Type B pancreatic cell (in vitro differentiated cells): ENCODE measurements at regions not wholly inside any gene's neighbourhood (a gene's known extent, or its start where the extent isn't known, plus 50 kb on each side); places are given as distances from the start of the nearest gene placed in this dataset.
"Not testable (repeated sequence)": the region's sequence is repeated elsewhere in the genome, so short reads cannot be mapped to it uniquely, and the experiment has no call there.

ENCODE experiments used
- DNase-seq: peaks from one replicate; pipeline ENCODE4 v3.0.0; 2021; ENCODE audit warnings: mixed read lengths; ENCODE audit not compliant: unreplicated experiment; ENCODE audit errors: extremely low spot score
- H3K27ac Mint-ChIP-seq: 2 replicates; pipeline ENCODE4 v1.8.0; 2021; ENCODE audit warnings: mild to moderate bottlenecking, mixed read lengths
- H3K27me3 Mint-ChIP-seq: 2 replicates; pipeline ENCODE4 v1.8.0; 2021; ENCODE audit warnings: mixed read lengths
- H3K36me3 Mint-ChIP-seq: 2 replicates; pipeline ENCODE4 v1.8.0; 2021; ENCODE audit warnings: mixed read lengths
- H3K4me1 Mint-ChIP-seq: one replicate; pipeline ENCODE4 v1.8.0; 2021; ENCODE audit warnings: mixed read lengths; ENCODE audit not compliant: unreplicated experiment
- H3K4me3 Mint-ChIP-seq: 2 replicates; pipeline ENCODE4 v1.8.0; 2021; ENCODE audit warnings: mild to moderate bottlenecking, mixed read lengths
- H3K9me3 Mint-ChIP-seq: 2 replicates; pipeline ENCODE4 v1.8.0; 2021; ENCODE audit warnings: mixed read lengths
- TF ChIP-seq, protein P1 (sequence below): fragments of 200-600 bp; sonication (generic); conservative IDR thresholded peaks from 2 replicates; pipeline ENCODE4 v1.5.0; 2021; ENCODE audit warnings: antibody characterized with exemption, mild to moderate bottlenecking

DNA sequence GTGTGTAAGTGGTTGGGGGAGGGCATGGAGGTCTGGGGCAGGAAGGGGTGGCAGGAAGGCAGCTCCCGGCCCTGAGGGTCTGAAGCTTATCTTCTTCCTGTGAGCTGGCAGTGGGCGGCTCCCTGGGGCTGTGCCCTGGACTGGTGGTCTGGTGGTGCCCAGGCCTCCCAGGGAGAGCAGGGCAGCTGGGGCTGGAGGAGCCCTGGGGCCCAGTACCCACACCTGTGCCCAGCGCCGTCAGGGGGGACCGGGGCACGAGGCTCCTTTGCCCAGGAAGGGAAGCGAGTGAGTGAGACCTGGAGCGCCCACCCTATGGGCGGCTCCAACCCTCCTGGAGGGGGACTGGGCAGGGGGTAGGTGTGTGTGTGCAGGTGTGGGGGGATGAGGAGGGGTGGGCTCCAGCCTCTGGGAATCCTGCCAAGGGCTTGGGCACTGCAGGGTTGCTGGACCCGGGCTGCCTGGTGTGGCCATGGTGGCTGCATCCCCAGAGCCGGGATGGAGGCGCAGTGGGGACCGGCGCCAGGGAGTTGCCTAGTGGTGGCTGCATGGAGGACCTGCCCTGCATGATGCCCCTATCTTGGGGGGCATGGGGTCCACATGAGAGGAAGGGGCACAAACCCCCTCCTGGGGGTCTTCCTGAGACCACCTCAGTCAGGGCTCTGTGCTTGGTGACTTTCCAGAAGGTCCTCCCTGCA, 353.6 kb downstream of the TMEM121 start:
- H3K27ac Mint-ChIP-seq: no peak overlapping the region
- H3K4me1 Mint-ChIP-seq: no peaks in the 10 kb centered on the region
- no peaks in the 10 kb centered on the region for H3K36me3 Mint-ChIP-seq
- TF ChIP-seq, protein P1, sequence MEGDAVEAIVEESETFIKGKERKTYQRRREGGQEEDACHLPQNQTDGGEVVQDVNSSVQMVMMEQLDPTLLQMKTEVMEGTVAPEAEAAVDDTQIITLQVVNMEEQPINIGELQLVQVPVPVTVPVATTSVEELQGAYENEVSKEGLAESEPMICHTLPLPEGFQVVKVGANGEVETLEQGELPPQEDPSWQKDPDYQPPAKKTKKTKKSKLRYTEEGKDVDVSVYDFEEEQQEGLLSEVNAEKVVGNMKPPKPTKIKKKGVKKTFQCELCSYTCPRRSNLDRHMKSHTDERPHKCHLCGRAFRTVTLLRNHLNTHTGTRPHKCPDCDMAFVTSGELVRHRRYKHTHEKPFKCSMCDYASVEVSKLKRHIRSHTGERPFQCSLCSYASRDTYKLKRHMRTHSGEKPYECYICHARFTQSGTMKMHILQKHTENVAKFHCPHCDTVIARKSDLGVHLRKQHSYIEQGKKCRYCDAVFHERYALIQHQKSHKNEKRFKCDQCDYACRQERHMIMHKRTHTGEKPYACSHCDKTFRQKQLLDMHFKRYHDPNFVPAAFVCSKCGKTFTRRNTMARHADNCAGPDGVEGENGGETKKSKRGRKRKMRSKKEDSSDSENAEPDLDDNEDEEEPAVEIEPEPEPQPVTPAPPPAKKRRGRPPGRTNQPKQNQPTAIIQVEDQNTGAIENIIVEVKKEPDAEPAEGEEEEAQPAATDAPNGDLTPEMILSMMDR: no peak
- H3K27me3 Mint-ChIP-seq: no peaks in the 10 kb centered on the region
- DNase-seq: peak; percentile 61
- H3K4me3 Mint-ChIP-seq: no peak overlapping the region
- H3K9me3 Mint-ChIP-seq: no peaks in the 10 kb centered on the region

DNA sequence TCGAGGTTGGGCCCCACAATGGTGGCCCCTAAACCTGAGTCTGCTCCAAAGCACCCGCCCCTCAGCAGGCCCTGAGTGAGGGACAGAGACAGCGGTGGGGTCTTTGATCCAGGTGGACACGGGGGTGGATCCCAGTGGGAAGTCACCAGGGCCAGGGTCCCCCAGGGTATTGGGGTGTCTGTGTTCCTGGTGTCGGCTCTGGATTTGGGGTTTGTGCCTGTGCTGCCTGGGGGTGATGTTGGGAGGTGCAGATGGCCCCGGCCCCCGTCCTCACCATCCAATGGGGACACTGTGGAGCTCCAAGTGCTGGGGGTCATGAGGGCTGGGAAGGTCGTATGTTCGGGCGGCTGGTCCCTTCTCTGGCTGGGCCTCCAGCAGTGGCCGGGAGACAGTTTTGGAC, 354.2 kb downstream of the TMEM121 start:
- Mint-ChIP-seq H3K9me3 (no peaks in the 10 kb centered on the region), H3K4me1 (no peaks in the 10 kb centered on the region), H3K4me3 (no peak overlapping the region), H3K27ac (no peak overlapping the region), H3K27me3 (no peaks in the 10 kb centered on the region), H3K36me3 (no peaks in the 10 kb centered on the region)
- peak; percentile 57 for DNase-seq
- TF ChIP-seq, protein P1: no peak

DNA sequence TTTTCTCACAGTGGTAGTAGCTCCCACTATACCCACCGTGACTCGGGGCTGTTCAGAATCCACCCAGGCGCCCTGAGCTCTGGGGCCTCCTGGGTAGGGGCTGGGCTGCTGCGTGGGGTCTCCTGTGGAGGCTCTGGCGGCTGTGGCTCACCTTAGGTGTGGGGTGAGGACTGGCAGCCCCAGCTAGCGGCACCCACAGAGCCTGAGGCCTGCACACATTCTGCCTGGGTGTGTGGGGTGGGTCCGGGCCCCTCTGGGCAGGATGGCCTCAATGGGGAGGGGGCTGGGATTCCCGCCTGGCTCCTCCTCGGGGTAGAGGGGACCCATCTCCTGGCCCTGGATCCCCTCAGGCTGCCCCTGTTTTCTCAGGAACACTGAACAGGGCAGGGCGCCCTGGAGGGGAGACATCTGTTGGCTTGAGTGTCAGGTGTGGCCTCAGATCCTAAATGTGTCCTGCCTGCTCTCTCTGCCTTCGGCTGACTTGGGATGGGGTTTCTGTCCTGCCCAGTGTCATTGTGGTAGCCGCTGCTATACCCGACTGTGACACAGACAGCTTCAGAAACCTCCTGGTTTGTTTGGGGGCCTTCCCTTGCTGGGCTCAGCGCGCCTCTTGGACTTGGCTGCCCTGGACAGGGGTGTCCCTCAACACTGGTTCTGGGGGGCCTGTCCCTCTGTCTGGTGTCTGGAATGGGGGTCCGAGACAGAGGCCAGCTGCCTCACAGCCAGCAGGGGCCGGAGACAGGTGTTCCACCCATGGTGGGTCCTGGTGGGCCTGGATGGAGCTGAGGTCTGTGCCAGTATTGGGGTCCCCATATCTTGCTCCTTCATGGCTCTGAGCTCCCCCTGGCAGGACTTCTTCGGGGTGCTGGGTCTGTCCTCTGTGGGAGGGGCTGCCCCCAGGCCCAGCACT, 354.9 kb downstream of the TMEM121 start:
- no peaks in the 10 kb centered on the region for H3K36me3 Mint-ChIP-seq
- no peak overlapping the region for H3K27ac Mint-ChIP-seq
- H3K4me1 Mint-ChIP-seq: no peaks in the 10 kb centered on the region
- no peaks in the 10 kb centered on the region for H3K9me3 Mint-ChIP-seq
- TF ChIP-seq, protein P1: no peak
- no peaks in the 10 kb centered on the region for H3K27me3 Mint-ChIP-seq
- peak; percentile 62 for DNase-seq
- no peak overlapping the region for H3K4me3 Mint-ChIP-seq

DNA sequence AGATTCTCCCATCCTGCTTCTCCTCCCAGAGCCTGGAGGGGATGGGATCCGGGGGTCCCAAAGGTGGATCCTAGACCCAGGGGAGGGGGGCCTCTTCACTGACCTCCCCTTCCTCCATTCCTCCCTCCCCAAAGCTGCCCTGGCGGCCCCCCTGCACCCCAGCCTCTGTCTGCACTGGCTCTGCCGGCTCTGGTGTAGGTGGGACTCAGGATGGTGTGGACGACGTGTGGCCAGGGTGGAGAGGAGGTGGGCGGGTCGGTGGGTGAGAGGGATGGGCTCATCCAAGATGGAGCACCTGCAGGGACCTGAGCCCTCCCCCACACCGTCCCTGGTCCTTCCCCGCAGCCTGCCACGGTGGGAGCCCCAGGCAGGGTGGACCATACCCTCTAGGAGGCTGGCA, 355.6 kb downstream of the TMEM121 start:
- not testable (repeated sequence) for H3K36me3 Mint-ChIP-seq, H3K27ac Mint-ChIP-seq, H3K27me3 Mint-ChIP-seq, H3K4me3 Mint-ChIP-seq, H3K9me3 Mint-ChIP-seq, DNase-seq, H3K4me1 Mint-ChIP-seq

DNA sequence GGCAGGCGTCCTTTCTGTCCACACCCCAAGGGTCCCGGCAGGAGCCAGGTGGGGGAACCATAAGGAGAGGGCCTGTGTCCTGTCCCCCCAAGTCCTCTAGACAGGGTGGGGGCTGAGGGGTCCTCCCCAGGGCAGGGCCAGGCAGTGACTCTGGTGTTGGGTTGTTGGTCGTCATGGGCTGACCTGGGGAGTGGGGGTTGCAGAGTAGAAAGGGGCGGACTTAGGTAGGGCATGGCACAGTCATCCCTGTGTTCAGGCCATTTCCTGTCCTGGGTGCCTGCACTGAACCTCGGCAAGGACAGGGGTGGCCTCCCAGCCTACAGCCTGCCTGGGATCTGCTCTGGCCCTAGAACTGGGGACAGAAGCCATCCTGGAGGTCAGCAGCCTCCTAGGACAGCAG, 356.2 kb downstream of the TMEM121 start:
- Mint-ChIP-seq H3K4me1 (no peaks in the 10 kb centered on the region), H3K27me3 (no peaks in the 10 kb centered on the region), H3K4me3 (no peak overlapping the region), H3K27ac (no peak overlapping the region), H3K36me3 (no peaks in the 10 kb centered on the region), H3K9me3 (peaks cover 5% of the 10 kb centered on the region)
- DNase-seq: peak; percentile 50
- TF ChIP-seq, protein P1: no peak
